ENCODE measurements at regions not wholly inside any gene's neighbourhood (a gene's known extent, or its start where the extent isn't known, plus 50 kb on each side); places are given as distances from the start of the nearest gene placed in this dataset.
"Not testable (repeated sequence)": the region's sequence is repeated elsewhere in the genome, so short reads cannot be mapped to it uniquely, and the experiment has no call there.

GRCh38 chr17:20779521-20779920 is 200.0 kb downstream of the CDRT15L2 start (continued):
- TF ChIP-seq MAX (CRISPR knock-in tag; IDR thresholded peaks at IDR 0.05) (no peak), TCF7 (CRISPR knock-in tag; IDR thresholded peaks at IDR 0.05; ENCODE audit: low read depth) (no peak), NR3C1 (CRISPR knock-in tag; conservative IDR thresholded peaks at IDR 0.05; ENCODE audit: low read depth) (no peak), E2F4 (CRISPR knock-in tag; IDR thresholded peaks at IDR 0.05; ENCODE audit: borderline replicate concordance, low read depth) (no peak), GABPB1 (CRISPR knock-in tag; IDR thresholded peaks at IDR 0.05) (no peak), ETV6 (CRISPR knock-in tag; IDR thresholded peaks at IDR 0.05) (no peak), MYBL2 (CRISPR knock-in tag; IDR thresholded peaks at IDR 0.05) (no peak), HMGA2 (CRISPR knock-in tag; IDR thresholded peaks at IDR 0.05) (no peak), SMAD3 (CRISPR knock-in tag; IDR thresholded peaks at IDR 0.05; ENCODE audit: borderline replicate concordance) (no peak), ZNF232 (CRISPR knock-in tag; IDR thresholded peaks at IDR 0.05) (no peak), IRF1 (CRISPR knock-in tag; IDR thresholded peaks at IDR 0.05) (no peak), CREM (CRISPR knock-in tag; IDR thresholded peaks at IDR 0.05) (no peak)

GRCh38 chr17:20781260-20781659 is 201.7 kb downstream of the CDRT15L2 start:
- no peak overlapping the region for H3K4me3 Mint-ChIP-seq
- TF ChIP-seq ZBTB21 (CRISPR knock-in tag; IDR thresholded peaks at IDR 0.05; ENCODE audit: borderline replicate concordance) = no peak
- TF ChIP-seq ATF3 (CRISPR knock-in tag; conservative IDR thresholded peaks at IDR 0.05) = no peak
- no peak for TF ChIP-seq FOXP1 (CRISPR knock-in tag; IDR thresholded peaks at IDR 0.05; ENCODE audit: borderline replicate concordance)
- no peak overlapping the region for H3K27ac Mint-ChIP-seq
- H3K4me1 Mint-ChIP-seq = no peaks in the 10 kb centered on the region
- ChIA-PET POLR2A (no interaction called here), CTCF (interaction anchor here (1.1 kb wide), 1 partner anchor 21 kb away, joined by 3 read pairs; no protein-coding TSS in a partner anchor)
- H3K9me3 Mint-ChIP-seq = 0 out of 2 replicates have a peak, but pooled peaks cover 4% of the 10 kb centered on the region
- peaks cover 2% of the 10 kb centered on the region; the same call in 1 of the 2 replicates for H3K27me3 Mint-ChIP-seq (ENCODE audit: low read depth)
- no peak for DNase-seq (ENCODE audit: low spot score)
- no peaks in the 10 kb centered on the region for H3K36me3 Mint-ChIP-seq
- ATAC-seq = no peak

- H3K27me3 Mint-ChIP-seq (ENCODE audit: low read depth); H3K9me3 Mint-ChIP-seq; CTCF ChIA-PET; H3K4me1 Mint-ChIP-seq; POLR2A ChIA-PET; H3K36me3 Mint-ChIP-seq; ATAC-seq; H3K27ac Mint-ChIP-seq; DNase-seq (ENCODE audit: low spot score); H3K4me3 Mint-ChIP-seq: not testable (repeated sequence)
Measured at GRCh38 chr17:20781869-20782268, 202.3 kb downstream of the CDRT15L2 start.

GRCh38 chr17:20783091-20783490 is 203.6 kb downstream of the CDRT15L2 start:
- Mint-ChIP-seq H3K4me1 (no peaks in the 10 kb centered on the region), H3K36me3 (no peaks in the 10 kb centered on the region), H3K9me3 (no peaks in the 10 kb centered on the region), H3K4me3 (no peak overlapping the region), H3K27ac (no peak overlapping the region), H3K27me3 (ENCODE audit: low read depth) (peaks cover 2% of the 10 kb centered on the region; the same call in 1 of the 2 replicates)
- ATAC-seq (no peak), DNase-seq (ENCODE audit: low spot score) (no peak)
- ChIA-PET POLR2A (no interaction called here), CTCF (interaction anchor here (0.8 kb wide), 1 partner anchor 58 kb away, joined by 4 read pairs; no protein-coding TSS in a partner anchor)
- TF ChIP-seq NR1H2 (CRISPR knock-in tag; IDR thresholded peaks at IDR 0.05) (no peak), ZMAT4 (CRISPR knock-in tag; IDR thresholded peaks at IDR 0.05) (no peak), E2F4 (CRISPR knock-in tag; IDR thresholded peaks at IDR 0.05; ENCODE audit: borderline replicate concordance, low read depth) (no peak), NFATC4 (CRISPR knock-in tag; IDR thresholded peaks at IDR 0.05) (no peak), SP1 (CRISPR knock-in tag; conservative IDR thresholded peaks at IDR 0.05) (no peak), NFYB (CRISPR knock-in tag; conservative IDR thresholded peaks at IDR 0.05; ENCODE audit: low read depth) (no peak), EMX1 (CRISPR knock-in tag; IDR thresholded peaks at IDR 0.05) (no peak), CREB1 (CRISPR knock-in tag; IDR thresholded peaks at IDR 0.05) (no peak), ZNF121 (CRISPR knock-in tag; IDR thresholded peaks at IDR 0.05) (no peak), FOXJ3 (CRISPR knock-in tag; IDR thresholded peaks at IDR 0.05; ENCODE audit: borderline replicate concordance) (no peak), MAX (CRISPR knock-in tag; IDR thresholded peaks at IDR 0.05) (no peak), CTCF (IDR thresholded peaks at IDR 0.05) (no peak), ELF4 (CRISPR knock-in tag; IDR thresholded peaks at IDR 0.05; ENCODE audit: low read depth) (no peak), NR3C1 (CRISPR knock-in tag; conservative IDR thresholded peaks at IDR 0.05; ENCODE audit: low read depth) (no peak)
